H9 (cell line): ENCODE measurements at regions not wholly inside any gene's neighbourhood (a gene's known extent, or its start where the extent isn't known, plus 50 kb on each side); places are given as distances from the start of the nearest gene placed in this dataset.

Source experiments
- DNase-seq: peaks from one replicate; pipeline ENCODE4 v3.0.0-alpha.2; 2017
- H2AFZ ChIP-seq: one replicate; pipeline ENCODE4 v1.6.1; 2013; ENCODE audit warnings: mild to moderate bottlenecking, low read length, control low read depth, moderate library complexity
- H2AK5ac ChIP-seq: 2 replicates; pipeline ENCODE4 v1.6.1; 2013; ENCODE audit warnings: low read length, control low read depth, mixed read lengths; ENCODE audit not compliant: insufficient read length
- H2BK120ac ChIP-seq: one replicate; pipeline ENCODE4 v1.6.1; 2013; ENCODE audit warnings: low read depth, mild to moderate bottlenecking, low read length, control low read depth, inconsistent platforms; ENCODE audit not compliant: poor library complexity, severe bottlenecking
- H2BK12ac ChIP-seq: 2 replicates; pipeline ENCODE4 v1.6.1; 2013; ENCODE audit warnings: low read length, control low read depth, mixed read lengths, low read depth; ENCODE audit not compliant: insufficient read length
- H2BK15ac ChIP-seq: 2 replicates; pipeline ENCODE4 v1.6.1; 2013; ENCODE audit warnings: low read depth, low read length, control low read depth
- H2BK20ac ChIP-seq: one replicate; pipeline ENCODE4 v1.6.1; 2013; ENCODE audit warnings: low read depth, mild to moderate bottlenecking, low read length, control low read depth, inconsistent platforms; ENCODE audit not compliant: poor library complexity, severe bottlenecking
- H2BK5ac ChIP-seq: 2 replicates; pipeline ENCODE4 v1.6.1; 2013; ENCODE audit warnings: low read length, control low read depth, mixed read lengths; ENCODE audit not compliant: insufficient read length
- H3K14ac ChIP-seq: 2 replicates; pipeline ENCODE4 v1.6.1; 2013; ENCODE audit warnings: low read length, control low read depth; ENCODE audit not compliant: insufficient read depth
- H3K18ac ChIP-seq: 2 replicates; pipeline ENCODE4 v1.6.1; 2013; ENCODE audit warnings: low read depth, mild to moderate bottlenecking, mixed read lengths, low read length, control low read depth; ENCODE audit not compliant: insufficient read length
- H3K23ac ChIP-seq: 2 replicates; pipeline ENCODE4 v1.6.1; 2013; ENCODE audit warnings: low read length, control low read depth, mixed read lengths, low read depth; ENCODE audit not compliant: insufficient read length
- H3K23me2 ChIP-seq: 2 replicates; pipeline ENCODE4 v1.6.1; 2013; ENCODE audit warnings: low read depth, mild to moderate bottlenecking, mixed read lengths, low read length, control low read depth; ENCODE audit not compliant: insufficient read length, poor library complexity, severe bottlenecking
- H3K27ac ChIP-seq: 2 replicates; pipeline ENCODE4 v1.5.1; 2013; ENCODE audit warnings: low read length, control low read depth, mixed read lengths, low read depth; ENCODE audit not compliant: insufficient read length
- H3K27me3 ChIP-seq: 2 replicates; pipeline ENCODE4 v1.6.1; 2013; ENCODE audit warnings: low read length, control low read depth, inconsistent platforms; ENCODE audit not compliant: insufficient read depth
- H3K4ac ChIP-seq: 2 replicates; pipeline ENCODE4 v1.6.1; 2013; ENCODE audit warnings: low read depth, mild to moderate bottlenecking, control low read depth, inconsistent platforms, low read length, moderate library complexity
- H3K4me1 ChIP-seq: 2 replicates; pipeline ENCODE4 v1.6.1; 2013; ENCODE audit warnings: low read length, control low read depth, inconsistent platforms; ENCODE audit not compliant: insufficient read depth
- H3K4me2 ChIP-seq: 2 replicates; pipeline ENCODE4 v1.6.1; 2013; ENCODE audit warnings: low read length, control low read depth, mixed read lengths; ENCODE audit not compliant: insufficient read length, insufficient read depth
- H3K56ac ChIP-seq: 2 replicates; pipeline ENCODE4 v1.6.1; 2013; ENCODE audit warnings: low read depth, mild to moderate bottlenecking, mixed read lengths, low read length, control low read depth; ENCODE audit not compliant: insufficient read length
- H3K79me1 ChIP-seq: 2 replicates; pipeline ENCODE4 v1.6.1; 2013; ENCODE audit warnings: low read depth, mild to moderate bottlenecking, moderate library complexity, low read length, control low read depth, inconsistent platforms; ENCODE audit not compliant: insufficient read depth, poor library complexity, severe bottlenecking
- H3K79me2 ChIP-seq: 2 replicates; pipeline ENCODE4 v1.6.1; 2013; ENCODE audit warnings: low read length, control low read depth, inconsistent platforms; ENCODE audit not compliant: insufficient read depth
- H3K9ac ChIP-seq: 2 replicates; pipeline ENCODE4 v1.6.1; 2013; ENCODE audit warnings: low read length, control low read depth, mixed read lengths; ENCODE audit not compliant: insufficient read length; ENCODE audit errors: extremely low read depth
- H3K9me3 ChIP-seq: one replicate; pipeline ENCODE4 v1.6.1; 2013; ENCODE audit warnings: low read depth, low read length, inconsistent platforms; ENCODE audit not compliant: control insufficient read depth
- H3T11ph ChIP-seq: one replicate; pipeline ENCODE4 v1.6.1; 2013; ENCODE audit warnings: mild to moderate bottlenecking, low read length, control low read depth, inconsistent platforms
- H4K20me1 ChIP-seq: one replicate; pipeline ENCODE4 v1.6.1; 2013; ENCODE audit not compliant: control insufficient read depth, insufficient read length, insufficient read depth
- H4K5ac ChIP-seq: 2 replicates; pipeline ENCODE4 v1.6.1; 2013; ENCODE audit warnings: low read depth, mild to moderate bottlenecking, mixed read lengths, low read length, control low read depth; ENCODE audit not compliant: insufficient read length
- H4K8ac ChIP-seq: replicated peaks from 2 replicates; pipeline ENCODE4 v1.6.1; 2013; ENCODE audit warnings: low read length, control low read depth, mixed read lengths, low read depth; ENCODE audit not compliant: insufficient read length
- H4K91ac ChIP-seq: 2 replicates; pipeline ENCODE4 v1.6.1; 2013; ENCODE audit warnings: low read depth, mild to moderate bottlenecking, moderate library complexity, mixed read lengths, low read length, control low read depth; ENCODE audit not compliant: insufficient read length
- H3K27ac Mint-ChIP-seq, 3 experiments: 2 replicates in 2 of 3; 3 replicates in 1 of 3; pipeline ENCODE4 v1.8.0; 2020 to 2021; ENCODE audit warnings: mixed read lengths in 3 of 3, mild to moderate bottlenecking in 1 of 3, moderate library complexity in 1 of 3
- H3K27me3 Mint-ChIP-seq: 2 replicates; pipeline ENCODE4 v1.8.0; 2021; ENCODE audit warnings: low read depth, mild to moderate bottlenecking, moderate library complexity, mixed read lengths
- H3K36me3 Mint-ChIP-seq, 3 experiments: 2 replicates in 2 of 3; 3 replicates in 1 of 3; pipeline ENCODE4 v1.8.0; 2020 to 2021; ENCODE audit warnings: low read depth in 3 of 3, mixed read lengths in 3 of 3; ENCODE audit not compliant: insufficient read depth in 1 of 3
- H3K4me1 Mint-ChIP-seq, 2 experiments: 2 replicates each; pipeline ENCODE4 v1.8.0; 2020; ENCODE audit warnings: mixed read lengths in 2 of 2
- H3K4me3 Mint-ChIP-seq, 2 experiments: 2 replicates in 1 of 2; 3 replicates in 1 of 2; pipeline ENCODE4 v1.8.0; 2020 to 2021; ENCODE audit warnings: mild to moderate bottlenecking in 2 of 2, mixed read lengths in 2 of 2, moderate library complexity in 1 of 2
- H3K9me3 Mint-ChIP-seq, 2 experiments: 2 replicates in 1 of 2; 3 replicates in 1 of 2; pipeline ENCODE4 v1.8.0; 2020; ENCODE audit warnings: mild to moderate bottlenecking in 2 of 2, mixed read lengths in 2 of 2, moderate library complexity in 1 of 2
- CTCF ChIP-seq: fragments of 200-600 bp; sonication (generic); conservative IDR thresholded peaks from 3 replicates; pipeline ENCODE4 v1.8.0; 2021; ENCODE audit warnings: antibody characterized with exemption, mild to moderate bottlenecking
- WGBS: extraction: QIAGEN DNeasy Blood & Tissue Kit; methylation state at CpG from one replicate; pipeline ENCODE4 v1.1.7; 2013; ENCODE audit warnings: missing lambda C conversion rate, low lambda C conversion rate, mixed read lengths; ENCODE audit not compliant: insufficient read length; ENCODE audit errors: extremely low coverage; 5-methylcytosine and 5-hydroxymethylcytosine counted together

DNA sequence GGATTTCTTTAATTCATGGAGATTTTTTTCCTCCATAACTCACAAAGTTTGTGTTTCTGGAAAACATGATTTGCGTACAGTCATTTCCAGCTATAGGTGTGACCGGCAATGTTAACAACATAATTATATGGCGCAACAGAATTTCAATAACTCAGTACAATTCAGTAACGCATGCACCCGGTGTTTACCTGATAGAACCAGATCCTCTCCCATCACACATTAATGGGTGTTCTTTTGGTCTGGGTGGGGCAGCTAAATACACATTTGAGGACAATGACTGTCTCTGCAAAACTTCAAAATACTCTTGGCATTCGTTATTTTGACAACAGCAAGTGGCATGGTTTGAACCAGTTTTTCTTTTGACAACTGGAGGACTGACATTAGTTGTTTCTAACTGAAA lies 102.3 kb downstream of the KLF6 start:
- no peaks in the 10 kb centered on the region for H3K23me2 ChIP-seq
- no peak overlapping the region for H4K91ac ChIP-seq
- no peak overlapping the region for H3T11ph ChIP-seq
- H3K27ac Mint-ChIP-seq: no peak overlapping the region
- TF ChIP-seq CTCF: no peak
- H3K27me3 ChIP-seq: no peaks in the 10 kb centered on the region
- H3K27me3 Mint-ChIP-seq: no peaks in the 10 kb centered on the region
- H3K23ac ChIP-seq: no peak overlapping the region
- H3K4me2 ChIP-seq: no peak overlapping the region
- H3K27ac ChIP-seq: no peak overlapping the region
- H3K4me1 ChIP-seq: no peaks in the 10 kb centered on the region
- no peak overlapping the region for H3K18ac ChIP-seq
- no peaks in the 10 kb centered on the region for H3K79me2 ChIP-seq
- no peak overlapping the region for H2AK5ac ChIP-seq
- no peak overlapping the region for H2BK12ac ChIP-seq
- no peak overlapping the region for H3K14ac ChIP-seq
- H2BK15ac ChIP-seq: no peak overlapping the region
- no CpG with 5 or more reads among the region's 6 CpGs for WGBS
- no peaks in the 10 kb centered on the region for H3K79me1 ChIP-seq
- no peak overlapping the region for H2AFZ ChIP-seq
- H3K4ac ChIP-seq: no peak overlapping the region
- H3K36me3 Mint-ChIP-seq: no peaks in the 10 kb centered on the region
- no peak overlapping the region for H3K56ac ChIP-seq
- no peak overlapping the region for H4K8ac ChIP-seq
- no peak overlapping the region for H2BK120ac ChIP-seq
- H3K4me1 Mint-ChIP-seq: no peaks in the 10 kb centered on the region
- H3K9ac ChIP-seq: no peak overlapping the region
- DNase-seq: no peak
- H2BK5ac ChIP-seq: no peak overlapping the region
- no peaks in the 10 kb centered on the region for H4K20me1 ChIP-seq
- H3K9me3 Mint-ChIP-seq: no peaks in the 10 kb centered on the region
- no peaks in the 10 kb centered on the region for H3K9me3 ChIP-seq
- H3K4me3 Mint-ChIP-seq: no peak overlapping the region
- H2BK20ac ChIP-seq: no peak overlapping the region
- no peak overlapping the region for H4K5ac ChIP-seq
